Sigmoid colon (tissue), 6 donors: ENCODE measurements at regions not wholly inside any gene's neighbourhood (a gene's known extent, or its start where the extent isn't known, plus 50 kb on each side); places are given as distances from the start of the nearest gene placed in this dataset.

Experiments
- DNase-seq: peaks from one replicate; pipeline ENCODE4 v3.0.0-alpha.2; 2019
- H3K27ac ChIP-seq, 4 donors: fragments of 200-600 bp; sonication (generic); one replicate each; pipeline ENCODE4 v1.5.1; 2016 to 2019; ENCODE audit warnings: mild to moderate bottlenecking in 1 of 4
- H3K27me3 ChIP-seq, 3 donors: fragments of 200-600 bp; sonication (generic); one replicate each; pipeline ENCODE4 v1.5.1; 2019; ENCODE audit warnings: mild to moderate bottlenecking in 1 of 3
- H3K36me3 ChIP-seq, 4 donors: fragments of 200-600 bp; sonication (generic); one replicate each; pipeline ENCODE4 v1.5.1; 2016 to 2019
- H3K4me1 ChIP-seq, 4 donors: fragments of 200-600 bp; sonication (generic); one replicate each; pipeline ENCODE4 v1.5.1; 2017 to 2019
- H3K4me3 ChIP-seq, 4 donors: fragments of 200-600 bp; sonication (generic); one replicate each; pipeline ENCODE4 v1.5.1; 2017 to 2019; ENCODE audit warnings: mild to moderate bottlenecking in 2 of 4, moderate library complexity in 1 of 4
- H3K9me3 ChIP-seq, 4 donors: fragments of 200-600 bp in 3 of 4; sonication (generic) in 3 of 4; one replicate each; pipeline versions ENCODE4 v1.5.1 to v1.6.1; 2013 to 2019
- EP300 ChIP-seq, 4 donors: sonication (generic); formaldehyde crosslinking; IDR thresholded peaks; one replicate each; pipeline ENCODE4 v1.6.1; 2017; ENCODE audit warnings: antibody characterized with exemption in 4 of 4
- POLR2A ChIP-seq, 2 donors: fragments of 450-650 bp; IDR thresholded peaks; one replicate each; pipeline ENCODE4 v1.6.1; 2016; ENCODE audit warnings: antibody characterized with exemption in 2 of 2, mild to moderate bottlenecking in 2 of 2, moderate library complexity in 2 of 2
- POLR2AphosphoS5 ChIP-seq, 4 donors: sonication (generic); formaldehyde crosslinking; IDR thresholded peaks; one replicate each; pipeline ENCODE4 v1.6.1; 2017; ENCODE audit warnings: antibody characterized with exemption in 4 of 4
- WGBS, 2 donors: extraction: QIAGEN DNeasy Blood & Tissue Kit; methylation state at CpG; one replicate each; pipeline ENCODE4 v1.1.7; 2013; 5-methylcytosine and 5-hydroxymethylcytosine counted together
- intact Hi-C: fragments of 100-400 bp; cut with DNase I; formaldehyde crosslinking; loops from one replicate; pipeline ENCODE4 v1.15.1; 2023
- TF ChIP-seq, protein P1 (sequence below), 4 experiments: fragments of 450-650 bp in 3 of 4; fragments of 200-600 bp in 1 of 4; IDR thresholded peaks; one replicate each; pipeline ENCODE4 v1.5.1; 2016 to 2019; ENCODE audit warnings: antibody characterized with exemption in 4 of 4, mild to moderate bottlenecking in 3 of 4, moderate library complexity in 2 of 4
- donor health status: healthy with polysubstance abuse.
- donor health status: healthy.

DNA sequence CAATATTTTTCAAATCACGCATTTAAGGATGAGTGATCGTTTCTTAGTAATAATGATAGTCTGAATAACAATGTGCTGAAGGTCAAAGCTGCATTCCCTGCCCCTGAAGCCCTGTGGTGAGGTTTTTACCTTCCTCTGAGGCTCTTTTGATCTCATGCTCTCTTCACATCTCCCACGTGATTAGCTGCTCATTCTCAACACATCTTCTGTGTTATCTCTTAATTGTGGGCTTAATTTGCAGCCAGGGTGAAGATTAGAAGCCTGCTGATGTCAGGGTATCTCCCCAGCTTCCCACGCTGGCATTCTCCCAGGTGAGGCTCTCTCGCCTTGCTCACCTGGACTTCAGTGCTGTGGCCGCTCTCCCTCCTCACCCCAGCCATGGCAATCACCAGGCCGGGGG, 109.7 kb upstream of the FOXQ1 start:
- no peaks in the 10 kb centered on the region for H3K9me3 ChIP-seq
- no peaks in the 10 kb centered on the region for H3K27me3 ChIP-seq
- no peaks in the 10 kb centered on the region for H3K4me1 ChIP-seq
- TF ChIP-seq POLR2A (IDR thresholded peaks at IDR 0.05) (no peak), EP300 (IDR thresholded peaks at IDR 0.05) (no peak), POLR2AphosphoS5 (IDR thresholded peaks at IDR 0.05) (no peak)
- TF ChIP-seq, protein P1, sequence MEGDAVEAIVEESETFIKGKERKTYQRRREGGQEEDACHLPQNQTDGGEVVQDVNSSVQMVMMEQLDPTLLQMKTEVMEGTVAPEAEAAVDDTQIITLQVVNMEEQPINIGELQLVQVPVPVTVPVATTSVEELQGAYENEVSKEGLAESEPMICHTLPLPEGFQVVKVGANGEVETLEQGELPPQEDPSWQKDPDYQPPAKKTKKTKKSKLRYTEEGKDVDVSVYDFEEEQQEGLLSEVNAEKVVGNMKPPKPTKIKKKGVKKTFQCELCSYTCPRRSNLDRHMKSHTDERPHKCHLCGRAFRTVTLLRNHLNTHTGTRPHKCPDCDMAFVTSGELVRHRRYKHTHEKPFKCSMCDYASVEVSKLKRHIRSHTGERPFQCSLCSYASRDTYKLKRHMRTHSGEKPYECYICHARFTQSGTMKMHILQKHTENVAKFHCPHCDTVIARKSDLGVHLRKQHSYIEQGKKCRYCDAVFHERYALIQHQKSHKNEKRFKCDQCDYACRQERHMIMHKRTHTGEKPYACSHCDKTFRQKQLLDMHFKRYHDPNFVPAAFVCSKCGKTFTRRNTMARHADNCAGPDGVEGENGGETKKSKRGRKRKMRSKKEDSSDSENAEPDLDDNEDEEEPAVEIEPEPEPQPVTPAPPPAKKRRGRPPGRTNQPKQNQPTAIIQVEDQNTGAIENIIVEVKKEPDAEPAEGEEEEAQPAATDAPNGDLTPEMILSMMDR (IDR thresholded peaks at IDR 0.05) = no peak
- no peak overlapping the region for H3K27ac ChIP-seq
- 75 to 80% methylated on average over 7 of the region's 7 CpGs for WGBS, 2 donors
- no peaks in the 10 kb centered on the region for H3K36me3 ChIP-seq
- intact Hi-C loops = no loop called here
- DNase-seq = no peak
- no peak overlapping the region for H3K4me3 ChIP-seq

DNA sequence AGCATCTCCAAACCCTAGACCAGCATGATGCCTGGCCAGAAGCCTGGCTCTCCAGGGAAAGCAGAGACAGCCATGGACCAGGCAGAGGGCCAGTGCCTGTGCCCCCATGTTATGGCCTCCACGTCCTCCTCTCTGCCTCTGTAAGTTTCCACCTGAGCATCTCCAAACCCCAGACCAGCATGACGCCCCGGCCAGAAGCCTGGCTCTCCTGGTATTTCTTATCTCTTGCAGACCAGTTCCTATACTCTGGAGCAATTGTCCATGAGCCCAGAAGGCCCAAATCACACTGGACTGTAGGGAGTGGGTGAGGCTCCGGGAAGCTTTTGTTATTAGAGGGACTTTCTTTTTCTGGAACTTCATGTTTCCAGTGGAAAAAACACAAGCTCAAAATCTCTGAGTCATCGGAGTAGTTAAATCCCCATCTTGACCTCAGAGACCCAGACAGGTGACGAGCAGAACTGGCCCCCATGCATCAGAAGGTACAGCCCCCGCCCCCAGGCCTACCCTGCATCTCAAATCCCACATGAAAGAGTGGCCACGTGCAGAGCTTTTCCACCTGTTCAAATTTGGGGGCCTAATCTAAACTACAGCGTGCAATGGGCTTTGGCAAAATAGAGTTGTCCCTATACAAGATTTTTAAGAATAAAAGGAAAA, 110.2 kb upstream of the FOXQ1 start:
- Histone ChIP-seq H3K27me3 (no peaks in the 10 kb centered on the region), H3K9me3 (no peaks in the 10 kb centered on the region), H3K27ac (no peak overlapping the region), H3K4me3 (no peak overlapping the region), H3K4me1 (no peaks in the 10 kb centered on the region), H3K36me3 (no peaks in the 10 kb centered on the region)
- no peak for DNase-seq
- intact Hi-C loops = no loop called here
- TF ChIP-seq POLR2AphosphoS5 (IDR thresholded peaks at IDR 0.05) (no peak), POLR2A (IDR thresholded peaks at IDR 0.05) (no peak), EP300 (IDR thresholded peaks at IDR 0.05) (no peak)
- TF ChIP-seq, protein P1 (IDR thresholded peaks at IDR 0.05) = no peak
- WGBS, 2 donors = 73 to 89% methylated on average over 9 of the region's 9 CpGs

DNA sequence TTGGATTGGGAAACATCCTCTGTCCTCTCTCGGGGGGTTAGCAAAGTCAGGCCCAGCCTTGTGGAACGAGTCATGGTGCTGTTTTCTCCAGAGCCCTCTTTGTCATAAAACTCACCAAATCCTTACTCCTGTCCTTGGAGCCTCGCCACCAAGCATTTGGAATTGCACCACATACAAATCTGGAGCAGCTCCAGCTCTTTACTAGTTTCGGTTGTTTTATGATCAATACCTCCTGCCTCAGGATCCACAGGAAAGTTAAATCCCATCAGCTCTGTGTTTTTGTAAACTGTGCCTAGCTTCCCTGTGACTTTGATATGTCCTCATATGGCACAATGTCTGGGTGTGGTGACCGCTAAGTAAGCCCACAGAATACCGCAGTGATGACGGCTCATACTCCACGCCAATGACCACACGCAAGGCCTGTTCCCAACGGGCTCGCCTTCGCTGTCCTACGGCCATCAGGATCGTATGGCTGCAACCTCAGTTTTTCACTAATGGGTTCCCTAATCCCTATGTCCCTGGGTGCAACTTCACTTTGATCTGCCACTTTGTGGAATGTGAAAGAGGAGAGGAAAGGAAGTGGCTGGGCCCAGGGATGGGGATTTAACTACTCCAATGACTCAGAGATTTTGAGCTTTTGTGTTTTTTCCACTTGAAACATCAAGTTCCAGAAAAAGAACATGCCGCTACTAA, 111.3 kb upstream of the FOXQ1 start:
- WGBS, 2 donors = 74 to 87% methylated on average over 15 of the region's 15 CpGs
- no peak for DNase-seq
- TF ChIP-seq POLR2A (IDR thresholded peaks at IDR 0.05) = no peak
- TF ChIP-seq, protein P1 (IDR thresholded peaks at IDR 0.05) = no peak
- no peak for TF ChIP-seq POLR2AphosphoS5 (IDR thresholded peaks at IDR 0.05)
- no peak for TF ChIP-seq EP300 (IDR thresholded peaks at IDR 0.05)
- no peaks in the 10 kb centered on the region for H3K27me3 ChIP-seq
- peaks cover 0 to 1% (median 0%) of the 10 kb centered on the region in 4 donors for H3K9me3 ChIP-seq
- H3K4me3 ChIP-seq = no peak overlapping the region
- H3K36me3 ChIP-seq = no peaks in the 10 kb centered on the region
- no peak overlapping the region for H3K27ac ChIP-seq
- no peaks in the 10 kb centered on the region for H3K4me1 ChIP-seq
- intact Hi-C loops = no loop called here

DNA sequence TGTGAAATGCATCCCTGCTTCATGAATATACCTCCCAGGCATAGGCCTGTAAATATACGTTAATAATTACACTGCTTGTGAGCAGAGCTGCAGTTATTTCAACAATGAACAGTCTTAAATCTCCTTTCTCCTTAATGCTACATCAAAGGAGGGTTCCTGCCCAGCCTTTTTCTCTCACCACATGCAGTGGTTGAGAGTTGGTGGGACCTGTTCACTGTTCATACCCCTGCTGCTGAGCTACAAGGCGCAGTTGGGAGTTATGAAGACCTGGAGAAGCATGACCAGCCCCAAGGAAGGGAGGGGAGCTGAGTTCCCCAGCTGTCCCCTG, 111.9 kb upstream of the FOXQ1 start:
- no peak for DNase-seq
- Histone ChIP-seq H3K27me3 (no peaks in the 10 kb centered on the region), H3K4me1 (no peaks in the 10 kb centered on the region), H3K27ac (no peak overlapping the region), H3K4me3 (no peak overlapping the region), H3K9me3 (peaks cover 0 to 5% (median 0%) of the 10 kb centered on the region in 4 donors), H3K36me3 (no peaks in the 10 kb centered on the region)
- intact Hi-C loops = no loop called here
- 78% methylated on average over 2 of the region's 2 CpGs for WGBS, 2 donors
- TF ChIP-seq POLR2AphosphoS5 (IDR thresholded peaks at IDR 0.05) (no peak), POLR2A (IDR thresholded peaks at IDR 0.05) (no peak), EP300 (IDR thresholded peaks at IDR 0.05) (no peak)
- TF ChIP-seq, protein P1 (IDR thresholded peaks at IDR 0.05) = no peak
